LNCaP clone FGC (cell line): ENCODE measurements at regions not wholly inside any gene's neighbourhood (a gene's known extent, or its start where the extent isn't known, plus 50 kb on each side); places are given as distances from the start of the nearest gene placed in this dataset.

Source experiments
- DNase-seq: peaks from one replicate; pipeline ENCODE4 v3.0.0-alpha.2; 2011; ENCODE audit warnings: low read depth
- H3K4me3 ChIP-seq: 2 replicates; pipeline ENCODE4 v1.5.1; 2011; ENCODE audit warnings: mild to moderate bottlenecking, low read depth, low read length, control low read depth
- TF ChIP-seq, protein P1 (sequence below): IDR thresholded peaks from 2 replicates; pipeline ENCODE4 v1.5.1; 2012; ENCODE audit warnings: mild to moderate bottlenecking; ENCODE audit not compliant: control insufficient read depth, insufficient read depth; ENCODE audit errors: extremely low read depth

DNA sequence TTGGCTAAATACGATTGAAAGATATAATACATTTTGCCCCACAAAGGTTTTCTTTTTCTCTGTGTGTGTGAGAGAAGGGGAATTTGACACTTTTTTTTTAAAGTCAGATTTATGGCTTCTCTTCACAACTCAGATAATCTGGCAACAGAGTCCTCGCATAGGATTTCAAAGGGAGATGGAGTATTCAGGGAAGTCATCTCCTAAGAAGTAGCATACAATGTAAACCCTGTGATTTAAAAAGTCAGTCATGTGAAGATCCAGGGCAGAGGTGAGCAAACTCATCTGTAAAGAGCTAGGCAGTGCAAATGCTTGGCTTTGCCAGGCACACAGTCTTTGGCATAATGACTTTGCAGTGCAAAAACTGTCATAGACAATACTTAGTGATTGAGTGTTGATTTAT lies 1526.3 kb downstream of the AACS start:
- H3K4me3 ChIP-seq = no peak overlapping the region
- DNase-seq = no peak
- TF ChIP-seq, protein P1, sequence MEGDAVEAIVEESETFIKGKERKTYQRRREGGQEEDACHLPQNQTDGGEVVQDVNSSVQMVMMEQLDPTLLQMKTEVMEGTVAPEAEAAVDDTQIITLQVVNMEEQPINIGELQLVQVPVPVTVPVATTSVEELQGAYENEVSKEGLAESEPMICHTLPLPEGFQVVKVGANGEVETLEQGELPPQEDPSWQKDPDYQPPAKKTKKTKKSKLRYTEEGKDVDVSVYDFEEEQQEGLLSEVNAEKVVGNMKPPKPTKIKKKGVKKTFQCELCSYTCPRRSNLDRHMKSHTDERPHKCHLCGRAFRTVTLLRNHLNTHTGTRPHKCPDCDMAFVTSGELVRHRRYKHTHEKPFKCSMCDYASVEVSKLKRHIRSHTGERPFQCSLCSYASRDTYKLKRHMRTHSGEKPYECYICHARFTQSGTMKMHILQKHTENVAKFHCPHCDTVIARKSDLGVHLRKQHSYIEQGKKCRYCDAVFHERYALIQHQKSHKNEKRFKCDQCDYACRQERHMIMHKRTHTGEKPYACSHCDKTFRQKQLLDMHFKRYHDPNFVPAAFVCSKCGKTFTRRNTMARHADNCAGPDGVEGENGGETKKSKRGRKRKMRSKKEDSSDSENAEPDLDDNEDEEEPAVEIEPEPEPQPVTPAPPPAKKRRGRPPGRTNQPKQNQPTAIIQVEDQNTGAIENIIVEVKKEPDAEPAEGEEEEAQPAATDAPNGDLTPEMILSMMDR = no peak

DNA sequence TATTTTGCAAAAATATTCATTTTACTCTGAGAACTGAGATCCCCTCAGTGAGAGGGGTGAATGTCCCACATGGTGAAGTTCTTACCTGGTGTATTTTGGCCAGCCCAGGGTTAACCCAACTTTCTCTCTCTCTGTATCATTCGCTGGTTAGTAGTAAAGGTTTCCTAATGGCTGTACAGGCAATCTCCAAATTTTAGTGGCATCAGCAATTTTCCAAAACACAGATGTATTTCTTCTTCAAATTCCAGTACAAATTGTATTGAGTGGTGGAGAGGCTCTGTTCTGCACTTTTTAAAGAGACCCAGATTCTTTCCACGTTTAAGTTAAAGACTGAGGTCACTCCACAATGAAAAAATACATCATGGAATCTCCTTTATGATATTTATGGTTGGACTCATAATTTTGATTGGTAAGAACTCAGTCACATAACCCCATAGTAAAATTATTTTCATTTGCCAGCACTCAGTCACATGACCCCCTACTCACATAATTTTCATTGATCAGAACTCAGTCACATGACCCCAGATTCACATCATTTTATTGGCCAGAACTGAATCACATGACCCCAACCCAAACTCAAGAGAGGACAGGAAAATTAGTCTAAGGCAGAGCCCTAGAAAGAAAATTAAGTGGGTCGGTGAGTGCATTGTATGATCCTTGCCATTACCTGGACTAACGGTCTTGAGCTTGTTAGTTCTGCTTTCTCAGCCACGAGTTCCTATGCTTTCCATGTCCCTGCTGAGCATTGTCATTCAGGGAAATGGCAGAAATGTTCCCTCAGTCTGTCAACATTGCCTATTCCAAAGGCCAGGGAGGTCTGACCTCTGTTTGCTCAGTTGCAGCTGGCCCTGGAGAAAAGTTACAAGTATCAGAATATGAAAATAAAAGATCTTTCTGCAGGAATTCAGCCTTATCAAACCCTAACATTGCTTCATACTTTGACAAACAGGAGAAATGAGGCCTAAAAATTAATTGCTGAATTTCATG lies 1536.2 kb downstream of the AACS start:
- no peak overlapping the region for H3K4me3 ChIP-seq
- TF ChIP-seq, protein P1 = no peak
- no peak for DNase-seq

DNA sequence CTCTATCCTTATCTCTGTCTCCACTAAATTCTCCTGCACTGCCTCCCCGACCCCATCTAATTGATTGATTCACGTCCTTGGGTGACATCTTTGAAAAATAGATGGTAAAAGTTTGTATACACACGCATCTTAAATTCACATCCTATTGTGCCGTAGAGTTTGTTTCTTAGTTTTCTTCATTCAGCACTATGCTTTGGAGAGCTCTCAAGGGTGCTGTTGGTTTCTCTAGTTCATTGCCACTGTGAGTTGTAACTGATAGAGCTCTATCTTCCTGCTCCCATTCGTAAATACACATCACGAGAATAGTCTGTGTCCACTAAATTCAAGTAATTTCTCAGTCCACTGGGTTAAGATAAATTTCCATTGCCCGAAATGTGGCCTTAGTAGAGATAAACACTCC lies 1537.4 kb downstream of the AACS start:
- no peak overlapping the region for H3K4me3 ChIP-seq
- TF ChIP-seq, protein P1 = no peak
- DNase-seq = no peak

DNA sequence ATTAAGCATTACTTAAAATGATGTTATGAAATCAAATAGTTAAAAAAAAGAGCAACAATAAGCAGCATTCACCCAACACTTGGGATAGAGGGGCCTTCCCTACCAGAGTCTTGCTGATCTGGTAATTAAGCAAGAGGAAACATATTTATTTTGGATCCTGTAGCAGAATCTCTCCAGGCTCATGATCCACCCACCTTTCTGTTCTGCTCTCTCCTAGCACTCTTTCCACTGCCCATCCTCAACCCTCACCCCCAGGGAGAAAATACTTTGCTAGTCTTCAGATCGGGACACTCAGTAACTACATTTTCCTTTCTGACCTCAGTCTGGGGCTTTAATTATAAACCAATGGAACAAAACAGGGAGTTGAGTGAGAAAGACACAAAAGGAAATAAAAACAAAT lies 1541.9 kb downstream of the AACS start:
- no peak overlapping the region for H3K4me3 ChIP-seq
- TF ChIP-seq, protein P1 = no peak
- no peak for DNase-seq

DNA sequence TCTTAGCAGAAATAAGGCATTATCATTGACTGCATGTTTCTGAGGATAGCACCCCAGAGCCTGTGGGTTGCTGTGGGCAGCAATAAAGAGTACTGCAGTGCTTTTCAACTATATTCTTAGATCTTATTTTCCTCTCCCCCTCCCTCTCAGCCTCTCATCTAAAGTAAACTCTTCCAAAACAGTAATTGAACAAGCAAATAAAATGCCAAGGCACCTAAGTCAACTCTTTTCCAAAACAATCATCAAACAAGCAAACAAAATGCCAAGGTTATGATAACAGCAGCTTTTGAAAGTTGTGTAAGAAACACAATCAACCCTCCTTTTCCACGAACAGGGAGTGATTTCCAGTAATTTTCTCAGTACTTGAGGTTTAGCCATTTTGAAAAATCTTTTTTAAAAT lies 1542.6 kb downstream of the AACS start:
- DNase-seq = no peak
- TF ChIP-seq, protein P1 = no peak

DNA sequence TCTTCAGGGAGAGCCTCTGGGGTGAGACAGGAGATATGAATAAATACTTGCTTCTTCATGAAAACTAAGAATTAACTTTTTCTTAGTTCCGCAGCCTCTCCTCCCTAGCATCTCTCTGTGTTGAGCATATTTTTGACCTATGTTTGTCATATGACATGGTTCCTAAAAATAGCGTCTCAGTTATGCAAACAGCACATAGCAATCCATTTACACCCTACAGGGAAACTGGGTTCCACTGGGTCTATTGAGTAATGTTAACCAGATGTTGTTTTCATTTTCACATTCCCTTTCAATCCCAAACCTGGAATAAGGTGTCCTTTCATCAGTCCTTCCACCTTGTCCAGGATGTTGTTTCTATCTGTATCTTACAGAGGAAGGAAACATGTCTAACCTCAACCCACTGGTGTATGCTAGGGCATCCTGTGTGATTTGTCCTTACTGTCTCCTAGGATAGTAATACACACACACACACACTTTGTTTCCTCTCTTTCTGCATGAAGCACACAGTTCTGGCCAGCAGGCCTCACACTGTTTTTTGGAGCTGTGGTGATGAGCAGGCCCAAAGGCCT lies 1543.5 kb downstream of the AACS start:
- no peak for DNase-seq
- TF ChIP-seq, protein P1 = no peak

More for the DNA sequence above, 1542.6 kb downstream of the AACS start:
- no peak overlapping the region for H3K4me3 ChIP-seq

More for the DNA sequence above, 1543.5 kb downstream of the AACS start:
- H3K4me3 ChIP-seq = no peak overlapping the region
